HUDEP-2 (cell line): ENCODE measurements at regions not wholly inside any gene's neighbourhood (a gene's known extent, or its start where the extent isn't known, plus 50 kb on each side); places are given as distances from the start of the nearest gene placed in this dataset.
"Not testable (repeated sequence)": the region's sequence is repeated elsewhere in the genome, so short reads cannot be mapped to it uniquely, and the experiment has no call there.

Source experiments
- DNase-seq, 76 experiments: peaks; one replicate each; lab custom pipeline; 2025; ENCODE audit not compliant: unreplicated experiment in 76 of 76; lab: John Stamatoyannopoulos, UW

- DNase-seq = not testable (repeated sequence)
Observed at GRCh38 chr14:23744368-23744767, 108.2 kb downstream of the DHRS2 start.

GRCh38 chr14:23750357-23750756 lies 114.2 kb downstream of the DHRS2 start:
- no peak for DNase-seq

GRCh38 chr14:23751616-23752015 lies 115.5 kb downstream of the DHRS2 start:
- DNase-seq = no peak

GRCh38 chr14:23763394-23763793 lies 127.2 kb downstream of the DHRS2 start:
- DNase-seq = no peak

GRCh38 chr14:23766737-23767401 lies 130.7 kb downstream of the DHRS2 start:
- DNase-seq = no peak

GRCh38 chr14:23769221-23769728 lies 133.1 kb downstream of the DHRS2 start:
- not testable (repeated sequence) for DNase-seq

- DNase-seq = no peak
Observed at GRCh38 chr14:23773981-23774380, 137.8 kb downstream of the DHRS2 start.

GRCh38 chr14:23776296-23776695 lies 140.1 kb downstream of the DHRS2 start:
- DNase-seq = no peak

- no peak for DNase-seq
Observed at GRCh38 chr14:23785208-23785607, 149.0 kb downstream of the DHRS2 start.

- no peak for DNase-seq
Observed at GRCh38 chr14:23787436-23787835, 151.3 kb downstream of the DHRS2 start.

GRCh38 chr14:23789696-23790095 lies 153.5 kb downstream of the DHRS2 start:
- DNase-seq = no peak

- no peak for DNase-seq
Observed at GRCh38 chr14:23793532-23793931, 157.4 kb downstream of the DHRS2 start.

- no peak for DNase-seq
Observed at GRCh38 chr14:23800811-23801210, 152.8 kb upstream of the DHRS4 start.

- peak in 1 of 76 experiments; percentile 1 for DNase-seq
Observed at GRCh38 chr14:23801766-23802165, 151.8 kb upstream of the DHRS4 start.

GRCh38 chr14:23804817-23805216 lies 148.8 kb upstream of the DHRS4 start:
- DNase-seq = no peak

GRCh38 chr14:23805761-23806160 lies 147.8 kb upstream of the DHRS4 start:
- no peak for DNase-seq

- DNase-seq = no peak
Observed at GRCh38 chr14:23814527-23815256, 138.9 kb upstream of the DHRS4 start.

- DNase-seq = no peak
Observed at GRCh38 chr14:23816371-23816770, 137.2 kb upstream of the DHRS4 start.

- DNase-seq = no peak
Observed at GRCh38 chr14:23817164-23817767, 136.3 kb upstream of the DHRS4 start.

GRCh38 chr14:23827100-23827892 lies 126.3 kb upstream of the DHRS4 start:
- no peak for DNase-seq

- DNase-seq = no peak
Observed at GRCh38 chr14:23828001-23828400, 125.6 kb upstream of the DHRS4 start.
